C4-2B (cell line): ENCODE measurements at regions not wholly inside any gene's neighbourhood (a gene's known extent, or its start where the extent isn't known, plus 50 kb on each side); places are given as distances from the start of the nearest gene placed in this dataset.

Experiments
- H3K27ac ChIP-seq: fragments of 450-650 bp; 2 replicates; pipeline ENCODE4 v1.5.1; 2017
- CTCF ChIP-seq: fragments of 450-650 bp; conservative IDR thresholded peaks from 2 replicates; pipeline ENCODE4 v1.5.1; 2017; ENCODE audit warnings: mild to moderate bottlenecking
- ZFX ChIP-seq: fragments of 450-650 bp; IDR thresholded peaks from 2 replicates; pipeline ENCODE4 v1.6.1; 2017

DNA sequence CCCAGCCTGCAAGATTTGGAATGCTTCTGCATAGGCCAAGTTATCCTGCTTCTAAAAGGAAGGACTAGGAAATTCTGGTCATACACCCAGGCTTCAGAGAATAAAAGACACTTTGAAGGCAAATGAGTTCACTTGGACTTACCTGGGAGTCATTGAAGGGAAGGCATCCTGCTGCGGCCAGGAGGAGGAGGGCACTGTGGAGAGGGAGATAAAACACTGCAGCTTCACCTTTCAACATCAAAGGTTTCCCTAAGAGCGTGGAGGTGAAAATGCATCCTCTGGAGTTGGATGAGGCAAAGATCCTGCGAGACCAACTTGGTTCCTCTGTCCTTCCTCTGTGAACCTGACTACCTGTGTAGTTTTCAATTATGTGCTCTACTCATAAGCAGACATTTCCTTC is 79.5 kb upstream of the RIOK3 start:
- no peak for TF ChIP-seq ZFX
- TF ChIP-seq CTCF = no peak
- H3K27ac ChIP-seq = no peak overlapping the region

- TF ChIP-seq ZFX (no peak), CTCF (no peak)
- no peak overlapping the region for H3K27ac ChIP-seq
Measured at GRCh38 chr18:23377669-23378301, 75.3 kb upstream of the RIOK3 start.

- no peak overlapping the region for H3K27ac ChIP-seq
- no peak for TF ChIP-seq ZFX
- TF ChIP-seq CTCF = no peak
Measured at GRCh38 chr18:23378302-23378686, 74.8 kb upstream of the RIOK3 start.

DNA sequence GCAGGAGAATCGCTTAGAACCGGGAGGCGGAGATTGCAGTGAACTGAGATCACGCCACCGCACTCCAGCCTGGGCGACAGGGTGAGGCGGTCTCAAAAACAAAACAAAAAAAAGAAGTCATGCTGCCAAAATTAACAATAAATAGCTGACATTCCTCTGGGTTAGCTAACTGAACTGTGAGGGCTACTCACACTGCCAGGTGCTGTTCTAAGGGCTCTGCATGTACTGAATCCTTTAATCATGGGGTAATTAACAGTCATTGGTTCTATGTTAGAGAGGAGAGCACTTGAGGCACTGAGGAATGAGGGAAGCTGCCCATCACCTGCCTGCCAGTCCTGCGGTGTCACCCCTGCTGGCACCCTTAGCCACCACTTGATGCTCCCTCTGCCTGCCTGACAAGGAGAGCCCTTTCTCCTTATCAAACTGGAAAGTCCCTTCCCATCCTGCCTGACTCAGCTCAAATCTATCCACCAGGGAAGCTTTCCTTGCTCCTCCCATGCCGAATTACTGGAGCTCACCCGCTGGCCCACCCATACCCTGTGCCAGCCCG is 73.0 kb upstream of the RIOK3 start:
- no peak overlapping the region for H3K27ac ChIP-seq

DNA sequence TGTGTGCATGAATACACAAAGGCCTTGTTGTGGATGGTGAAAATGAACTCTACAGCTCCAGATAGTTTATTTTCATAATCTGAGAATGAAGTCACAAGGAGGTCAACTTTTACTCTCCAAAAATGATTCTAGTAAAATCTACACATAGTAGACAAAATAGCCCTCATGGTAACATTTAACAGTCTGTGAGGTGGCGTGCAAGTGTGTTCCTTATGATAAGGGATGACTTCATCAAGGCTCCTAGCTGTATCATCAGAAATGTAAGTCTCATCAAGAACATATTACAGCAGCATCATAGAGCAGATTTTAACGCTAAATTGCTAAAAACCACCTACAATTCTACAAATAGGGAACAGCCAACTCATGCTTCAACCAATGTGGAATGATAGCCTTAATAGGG is 72.3 kb upstream of the RIOK3 start:
- H3K27ac ChIP-seq = no peak overlapping the region
- TF ChIP-seq ZFX (no peak), CTCF (no peak)

More for the DNA sequence above, 73.0 kb upstream of the RIOK3 start:
- TF ChIP-seq CTCF (no peak), ZFX (no peak)

GRCh38 chr18:23383494-23383893 is 69.6 kb upstream of the RIOK3 start:
- no peak overlapping the region for H3K27ac ChIP-seq
- no peak for TF ChIP-seq ZFX
- no peak for TF ChIP-seq CTCF

DNA sequence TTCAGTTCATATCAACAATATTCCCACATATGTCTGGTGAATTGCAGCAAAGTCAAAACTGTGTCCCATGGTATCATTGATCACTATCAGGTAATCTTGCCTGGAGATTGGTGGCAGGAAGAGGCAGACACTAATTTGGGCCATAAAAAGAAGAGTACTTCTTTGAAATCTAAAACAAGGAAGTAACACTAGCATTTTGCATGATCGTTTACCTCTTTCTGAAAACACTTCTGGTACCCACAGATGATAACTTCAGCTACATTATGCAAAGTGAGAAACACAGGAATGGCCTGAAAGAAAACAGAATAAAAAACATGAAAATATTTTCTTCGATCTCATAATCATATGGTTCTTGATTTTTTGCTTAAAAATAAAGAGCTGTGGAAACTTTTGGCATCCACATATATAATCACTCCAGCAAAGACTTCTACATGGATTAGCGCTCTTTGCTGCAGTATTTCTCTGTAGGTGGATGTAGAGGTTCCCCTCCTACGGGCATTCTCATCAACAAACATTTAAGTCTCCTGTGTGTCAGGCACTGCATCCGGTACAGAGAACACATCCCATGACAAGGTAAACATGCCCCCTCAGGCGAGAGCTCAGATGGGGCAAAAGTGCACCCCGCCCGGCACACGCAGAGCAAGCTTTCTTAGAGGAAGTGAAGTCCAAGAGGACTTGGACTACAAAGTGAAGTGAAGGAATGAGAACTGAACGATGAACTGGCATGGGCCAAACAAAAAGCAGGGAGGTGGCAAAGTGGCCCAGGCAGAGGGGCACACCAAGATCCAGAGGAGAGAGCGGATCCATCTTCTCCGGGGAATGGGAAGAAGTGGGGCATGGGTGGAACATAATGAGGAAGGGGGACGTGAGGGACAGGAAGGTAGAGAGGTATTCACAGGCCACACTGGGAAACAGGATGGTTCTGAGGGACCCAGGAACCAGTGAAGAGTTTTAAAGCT is 68.0 kb upstream of the RIOK3 start:
- TF ChIP-seq CTCF = no peak
- no peak for TF ChIP-seq ZFX

More for the DNA sequence above, 68.0 kb upstream of the RIOK3 start:
- H3K27ac ChIP-seq = no peak overlapping the region
